Esophagus muscularis mucosa (tissue), 4 donors: ENCODE measurements at regions not wholly inside any gene's neighbourhood (a gene's known extent, or its start where the extent isn't known, plus 50 kb on each side); places are given as distances from the start of the nearest gene placed in this dataset.

Experiments
- CTCF ChIP-seq, 3 experiments: fragments of 200-600 bp in 2 of 3; fragments of 450-650 bp in 1 of 3; sonication (generic) in 2 of 3; IDR thresholded peaks; one replicate each; pipeline ENCODE4 v1.5.1; 2017 to 2019; ENCODE audit warnings: antibody characterized with exemption in 3 of 3, mild to moderate bottlenecking in 2 of 3, moderate library complexity in 1 of 3
- EP300 ChIP-seq: sonication (generic); formaldehyde crosslinking; IDR thresholded peaks from one replicate; pipeline ENCODE4 v1.6.1; 2017; ENCODE audit warnings: antibody characterized with exemption
- POLR2A ChIP-seq: fragments of 450-650 bp; IDR thresholded peaks from one replicate; pipeline ENCODE4 v1.6.1; 2017; ENCODE audit warnings: antibody characterized with exemption, moderate library complexity, mild to moderate bottlenecking, low read depth
- POLR2AphosphoS5 ChIP-seq, 2 donors: sonication (generic); formaldehyde crosslinking; IDR thresholded peaks; one replicate each; pipeline ENCODE4 v1.6.1; 2017; ENCODE audit warnings: antibody characterized with exemption in 2 of 2

- TF ChIP-seq POLR2A (no peak), CTCF (IDR thresholded peaks at IDR 0.05) (no peak), EP300 (no peak), POLR2AphosphoS5 (IDR thresholded peaks at IDR 0.05) (no peak)
These were observed 54.0 kb upstream of the IFFO2 start for GRCh38 chr1:19010503-19010902.
